ENCODE measurements at regions not wholly inside any gene's neighbourhood (a gene's known extent, or its start where the extent isn't known, plus 50 kb on each side); places are given as distances from the start of the nearest gene placed in this dataset.
"Not testable (repeated sequence)": the region's sequence is repeated elsewhere in the genome, so short reads cannot be mapped to it uniquely, and the experiment has no call there.

DNA sequence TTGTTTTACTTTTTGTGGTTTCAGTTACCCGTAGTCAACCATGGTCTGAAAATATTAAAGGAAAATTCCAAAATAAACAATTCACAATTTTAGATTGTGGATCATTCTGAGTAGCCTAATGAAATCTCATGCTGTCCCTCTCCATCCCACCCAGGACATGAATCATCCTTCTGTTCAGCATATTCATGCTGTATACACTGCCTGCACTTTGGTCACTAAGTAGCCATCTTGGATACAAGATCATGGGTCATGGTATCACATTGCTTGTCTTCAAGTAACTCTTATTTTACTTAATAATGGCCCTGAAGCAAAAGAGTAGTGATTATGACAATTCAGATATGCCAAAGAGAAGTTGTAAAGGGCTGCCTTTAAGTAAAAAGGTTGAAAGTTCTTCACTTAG lies 536.5 kb upstream of the ACO1 start:
- intact Hi-C loops (cut with DNase I) = no loop called here
- DNase-seq = no peak

DNA sequence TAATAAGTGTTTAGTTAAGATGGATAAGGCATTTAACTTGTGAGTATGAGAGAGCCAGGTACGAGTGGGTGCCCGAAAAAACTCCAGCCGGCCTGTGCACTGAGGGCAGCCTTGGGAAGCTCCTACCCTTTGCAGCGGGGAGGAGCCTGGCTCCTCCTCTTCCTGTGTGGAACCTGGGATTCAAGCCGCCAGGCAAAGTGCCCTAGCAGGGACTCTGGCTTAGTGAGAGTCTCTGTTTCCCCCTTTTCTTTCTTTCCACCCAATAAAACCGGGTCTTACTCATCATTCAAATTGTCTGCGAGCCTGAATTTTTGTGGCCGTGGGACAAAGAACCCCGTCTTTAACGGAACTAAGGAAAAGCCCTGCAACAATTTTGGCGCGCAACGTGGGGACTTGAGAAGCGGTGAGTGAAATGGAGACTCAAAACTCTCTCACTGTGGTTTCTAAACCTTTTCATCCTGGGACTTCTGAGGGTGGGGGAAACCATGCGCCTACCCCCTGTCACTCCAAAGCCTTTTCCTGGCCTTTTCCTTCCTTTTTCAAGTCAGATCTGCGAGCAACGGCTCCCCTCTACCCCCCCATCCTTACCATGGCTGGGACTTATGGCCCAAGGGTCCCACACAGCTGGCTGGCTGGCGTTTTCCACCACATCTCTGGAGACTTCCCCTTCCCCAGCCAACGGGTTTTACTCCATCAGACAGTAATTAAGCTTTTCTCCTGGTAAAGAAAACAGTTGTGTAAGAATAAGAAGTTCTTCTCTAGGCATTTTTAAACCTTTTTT lies 535.7 kb upstream of the ACO1 start:
- DNase-seq = no peak

DNA sequence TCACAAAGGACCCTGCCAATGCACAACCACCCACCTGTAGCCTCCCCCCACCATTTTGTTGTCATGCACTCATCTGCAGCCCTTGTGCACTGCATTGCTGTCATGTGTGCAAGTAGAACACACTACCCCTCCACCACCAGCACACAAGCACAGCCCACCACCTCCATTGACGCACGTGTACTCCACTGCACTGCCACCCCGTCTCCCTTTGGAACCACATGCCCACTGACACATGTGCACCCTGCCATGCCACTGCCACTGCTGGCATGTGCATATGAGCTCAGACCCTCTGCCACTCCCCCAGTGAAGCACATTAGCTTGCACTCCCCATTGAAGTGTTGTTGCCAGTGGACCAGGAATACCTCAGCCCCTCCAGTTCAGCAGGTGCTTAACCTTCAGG lies 530.3 kb upstream of the ACO1 start:
- intact Hi-C loops (cut with DNase I) = no loop called here
- DNase-seq = no peak

More for the DNA sequence above, 535.7 kb upstream of the ACO1 start:
- intact Hi-C loops (cut with DNase I) = no loop called here

DNA sequence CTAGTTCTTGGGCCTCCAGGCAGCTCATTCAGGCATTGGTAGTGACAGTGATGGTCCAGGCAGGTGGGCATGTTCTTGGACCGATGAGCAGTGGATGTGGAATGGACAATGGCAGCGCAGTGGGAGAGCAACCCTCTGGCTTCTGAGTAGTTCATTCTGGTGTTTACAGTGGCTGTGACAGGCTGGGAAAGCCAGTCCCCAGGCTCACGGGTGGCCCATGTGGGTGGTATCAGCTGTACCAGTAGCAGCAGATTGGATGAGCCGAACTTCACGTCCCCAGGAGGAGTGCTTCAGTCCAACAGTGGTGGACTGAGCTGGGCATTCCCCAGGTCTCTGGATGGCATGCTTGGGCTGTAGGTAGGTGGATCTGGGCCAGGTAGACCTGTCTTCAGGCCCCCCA lies 515.6 kb upstream of the ACO1 start:
- no peak for DNase-seq
- intact Hi-C loops (cut with DNase I) = no loop called here

DNA sequence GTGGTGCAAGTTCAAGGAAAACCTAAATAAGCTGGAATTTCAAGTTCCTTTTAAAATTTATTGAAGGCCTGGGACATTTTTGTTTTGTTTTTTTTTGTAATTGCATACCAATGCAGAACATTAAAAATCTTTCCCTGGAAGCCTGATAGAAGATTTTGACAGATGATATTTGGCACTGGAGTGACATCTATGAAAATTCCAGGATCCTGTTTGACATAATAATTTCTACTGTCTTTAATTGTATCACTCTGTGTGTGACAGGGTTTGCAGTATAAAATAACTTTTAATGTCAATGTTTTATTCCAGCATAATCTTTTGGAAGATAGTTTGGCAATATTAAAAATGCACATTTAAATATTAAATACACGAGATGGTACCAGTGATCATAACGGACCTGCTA lies 514.2 kb upstream of the ACO1 start:
- intact Hi-C loops (cut with DNase I) = no loop called here
- DNase-seq = no peak

DNA sequence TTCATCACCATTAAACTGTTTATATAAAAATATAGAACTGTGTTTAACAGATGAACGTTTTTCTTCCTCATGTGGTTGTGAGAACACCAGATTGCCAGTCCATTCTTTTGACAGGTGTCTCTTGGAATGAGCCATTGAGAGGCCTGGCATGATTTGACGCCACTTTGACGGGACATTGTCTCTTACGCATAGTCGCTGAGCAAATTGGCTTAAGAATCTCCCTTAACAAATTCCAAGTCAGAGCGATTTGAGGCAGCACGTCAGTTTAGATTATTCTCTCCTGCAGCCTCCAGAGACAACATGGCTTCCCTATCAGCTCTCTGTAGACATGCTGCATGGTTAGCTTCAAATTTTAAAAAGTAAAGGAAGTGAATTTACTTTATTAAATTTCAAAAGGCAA lies 510.7 kb upstream of the ACO1 start:
- no peak for DNase-seq
- intact Hi-C loops (cut with DNase I) = no loop called here

DNA sequence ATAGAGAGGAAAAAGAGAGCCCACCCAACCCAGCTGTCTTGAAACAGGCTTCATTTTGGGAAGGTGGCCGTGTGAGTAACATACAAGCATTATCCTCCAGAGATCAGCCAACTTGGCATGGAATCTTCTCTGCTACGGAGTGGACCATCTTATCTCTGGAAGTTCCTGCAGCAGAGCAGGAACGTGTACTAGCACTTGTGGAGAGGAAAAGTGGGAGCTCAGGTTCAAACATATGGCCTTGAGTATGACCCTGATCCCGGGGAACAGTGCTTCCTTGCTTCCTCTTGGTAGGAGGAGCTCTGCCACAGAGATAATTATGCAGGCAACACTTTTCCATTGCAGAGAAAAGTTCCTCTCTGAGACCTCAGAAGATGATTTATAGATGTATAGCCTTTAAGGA lies 490.4 kb upstream of the ACO1 start:
- DNase-seq = no peak
- intact Hi-C loops (cut with DNase I) = no loop called here

DNA sequence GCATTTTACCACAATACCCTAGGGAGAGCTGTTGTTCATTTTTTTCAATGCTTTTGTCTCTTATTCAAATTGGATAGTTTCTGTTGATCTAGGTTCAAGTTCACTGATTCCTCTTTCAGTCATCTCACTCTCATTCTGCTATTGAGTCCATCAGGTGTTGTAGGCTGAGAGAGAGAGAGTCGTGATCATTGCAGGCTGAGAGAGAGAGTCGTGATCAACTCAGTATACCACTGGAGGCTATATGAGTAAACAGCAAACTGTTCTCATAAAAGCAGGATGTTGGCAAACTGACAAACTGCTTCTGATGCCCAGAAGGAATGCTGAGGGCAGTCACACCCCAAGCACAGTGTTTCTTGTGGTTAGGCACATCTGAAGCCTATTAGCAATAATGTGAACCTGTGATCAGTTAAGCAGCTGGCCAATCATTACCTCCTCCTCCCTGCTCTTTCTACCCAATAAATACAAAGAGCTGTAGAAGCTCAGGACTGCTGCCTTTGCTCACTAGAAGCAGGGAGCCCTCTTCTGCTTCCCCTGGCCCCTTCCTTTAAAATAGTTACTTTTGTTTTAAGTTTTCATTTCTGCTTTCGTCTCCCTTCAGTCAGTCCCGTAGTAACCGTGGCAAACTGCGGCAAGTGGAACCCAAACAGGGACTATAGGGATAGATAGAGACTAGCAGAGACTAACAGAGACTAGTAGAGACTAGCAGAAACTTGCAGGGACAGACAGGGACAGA lies 476.1 kb upstream of the ACO1 start:
- intact Hi-C loops (cut with DNase I) = no loop called here
- no peak for DNase-seq

DNA sequence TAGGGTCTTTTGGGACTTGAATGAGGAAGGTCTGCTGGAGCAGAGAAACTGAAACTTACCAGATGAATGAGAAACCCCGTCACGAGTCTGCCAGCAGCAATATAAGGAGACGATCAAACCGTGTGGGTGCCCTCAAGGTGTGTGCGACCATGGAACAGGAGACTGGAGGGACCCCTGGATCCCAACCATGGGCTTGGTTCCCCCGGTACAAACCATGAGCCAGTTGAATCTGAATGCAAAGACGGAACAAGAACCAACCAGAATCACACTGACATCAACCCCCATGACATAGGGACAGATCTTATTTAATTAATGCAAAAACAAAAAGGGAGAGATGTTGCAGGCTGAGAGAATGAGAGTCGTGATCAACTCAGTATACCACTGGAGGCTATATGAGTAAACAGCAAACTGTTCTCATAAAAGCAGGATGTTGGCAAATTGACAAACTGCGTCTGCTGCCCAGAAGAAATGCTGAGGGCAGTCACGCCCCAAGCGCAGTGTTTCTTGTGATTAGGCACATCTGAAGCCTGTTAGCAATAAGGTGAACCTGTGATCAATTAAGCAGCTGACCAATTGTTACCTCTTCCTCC lies 475.5 kb upstream of the ACO1 start:
- intact Hi-C loops (cut with DNase I) = no loop called here

DNA sequence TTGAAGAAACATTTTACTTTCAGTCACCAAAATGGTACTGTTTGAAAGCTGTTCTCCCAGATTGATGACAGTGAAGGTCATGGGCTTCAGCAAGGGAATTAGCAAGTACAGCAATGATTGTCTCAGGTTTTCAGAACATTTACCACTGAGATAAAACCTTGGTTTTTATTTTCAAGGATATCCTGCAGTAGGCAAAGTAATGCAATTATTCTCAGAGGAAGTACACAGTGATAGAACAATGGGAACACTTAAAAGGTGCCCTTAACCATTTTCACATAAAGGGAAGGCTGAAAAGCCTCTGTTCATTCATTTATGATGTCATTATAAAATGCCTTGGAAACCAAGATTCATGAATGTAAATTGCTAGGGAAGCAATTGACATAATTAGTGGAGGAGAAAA lies 471.8 kb upstream of the ACO1 start:
- no peak for DNase-seq
- intact Hi-C loops (cut with DNase I) = no loop called here

More for the DNA sequence above, 475.5 kb upstream of the ACO1 start:
- DNase-seq = no peak

DNA sequence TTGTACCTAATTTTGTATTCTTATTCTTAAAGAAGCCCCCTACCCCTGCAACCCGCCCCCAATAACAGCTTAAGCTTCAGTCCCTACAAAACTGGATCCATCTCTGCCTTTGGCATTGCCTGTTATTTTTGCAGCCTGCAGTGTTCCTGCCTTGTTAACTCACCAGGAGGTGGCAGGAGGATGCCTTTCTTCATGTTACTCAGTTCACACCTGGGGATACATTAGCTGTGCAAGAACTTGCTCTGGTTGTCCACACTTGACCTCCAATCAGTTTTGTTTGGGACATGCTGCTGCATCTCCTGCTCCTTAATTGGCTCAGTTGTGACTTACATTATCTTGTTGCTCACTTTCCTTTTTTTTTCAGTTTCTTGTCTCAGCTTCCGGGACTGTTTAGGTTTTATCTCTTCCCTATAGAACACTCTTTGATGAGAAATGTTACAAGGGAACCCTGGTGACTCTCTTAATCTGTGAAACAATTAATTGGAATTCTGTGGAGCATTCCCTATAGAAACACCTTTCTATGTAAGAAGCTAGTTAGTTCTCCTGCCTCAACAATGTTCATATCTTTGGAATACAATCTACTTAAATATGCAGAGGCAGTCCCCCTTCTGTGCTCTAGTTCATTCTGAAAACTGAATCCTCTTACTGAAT lies 467.7 kb upstream of the ACO1 start:
- DNase-seq = no peak
- intact Hi-C loops (cut with DNase I) = no loop called here

DNA sequence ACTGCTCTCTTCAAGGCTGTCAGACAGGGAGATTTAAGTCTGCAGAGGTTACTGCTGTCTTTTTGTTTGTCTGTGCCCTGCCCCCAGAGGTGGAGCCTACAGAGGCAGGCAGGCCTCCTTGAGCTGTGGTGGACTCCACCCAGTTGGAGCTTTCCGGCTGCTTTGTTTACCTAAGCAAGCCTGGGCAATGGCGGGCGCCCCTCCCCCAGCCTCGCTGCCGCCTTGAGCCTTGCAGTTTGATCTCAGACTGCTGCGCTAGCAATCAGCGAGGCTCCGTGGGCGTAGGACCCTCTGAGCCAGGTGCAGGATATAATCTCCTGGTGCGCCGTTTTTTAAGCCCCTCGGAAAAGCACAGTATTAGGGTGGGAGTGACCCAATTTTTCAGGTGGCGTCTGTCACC lies 446.7 kb upstream of the ACO1 start:
- DNase-seq; intact Hi-C loops (cut with DNase I): not testable (repeated sequence)

DNA sequence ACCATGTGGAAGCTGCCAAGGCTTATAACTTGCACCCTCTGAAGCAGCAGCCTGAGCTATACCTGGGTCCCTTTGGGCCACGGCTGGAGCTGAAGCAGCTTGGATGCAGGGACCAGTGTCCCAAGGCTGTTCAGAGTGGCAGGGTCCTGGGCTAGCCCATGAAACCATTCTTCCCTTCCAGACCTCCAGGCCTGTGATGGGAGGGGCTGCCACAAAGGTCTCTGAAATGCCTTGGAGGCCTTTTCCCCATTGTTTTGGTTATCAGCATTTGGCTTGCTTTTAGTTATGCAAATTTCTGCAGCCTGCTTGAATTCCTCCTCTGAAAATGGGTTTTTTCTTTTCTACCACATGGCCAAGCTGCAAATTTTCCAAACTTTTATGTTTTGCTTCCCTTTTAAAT lies 433.7 kb upstream of the ACO1 start:
- intact Hi-C loops (cut with DNase I) = no loop called here
- DNase-seq = no peak

DNA sequence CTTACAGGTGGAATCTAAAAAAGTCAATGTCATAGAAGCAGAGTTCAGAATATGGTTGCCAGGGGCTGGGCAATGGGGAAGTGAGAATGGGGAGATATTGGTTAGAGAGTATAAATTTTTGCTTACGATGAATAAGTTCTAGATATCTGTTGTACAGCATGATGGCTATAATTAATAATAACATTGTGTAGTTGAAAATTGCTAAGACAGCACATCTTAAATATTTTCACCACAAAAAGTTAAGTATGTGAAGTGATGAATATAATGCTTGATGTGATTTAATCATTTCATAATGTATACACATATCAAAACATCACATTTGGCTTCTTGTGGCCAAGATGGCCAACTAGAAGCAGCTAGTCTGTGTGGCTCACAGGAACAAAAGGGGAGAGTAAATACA lies 425.9 kb upstream of the ACO1 start:
- intact Hi-C loops (cut with DNase I) = no loop called here
- DNase-seq = no peak

DNA sequence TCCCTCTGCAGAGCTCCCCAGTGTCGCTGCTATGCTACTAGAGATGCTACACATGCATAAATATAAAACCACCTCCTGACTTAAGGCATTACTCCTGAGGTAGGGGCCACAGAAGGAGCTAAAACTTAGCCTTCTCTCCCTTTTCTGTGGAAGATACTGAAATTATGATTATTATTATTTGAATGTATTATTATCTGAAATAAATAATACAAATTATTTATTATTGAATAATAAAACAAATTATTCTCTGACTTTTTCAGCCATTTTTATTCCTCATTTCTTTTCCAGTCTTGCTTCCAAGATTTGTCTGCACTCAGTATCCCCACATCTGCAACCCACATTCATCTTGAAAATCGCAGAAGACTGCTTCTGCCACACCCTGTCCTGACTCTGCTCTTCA lies 414.9 kb upstream of the ACO1 start:
- no peak for DNase-seq
- intact Hi-C loops (cut with DNase I) = no loop called here

DNA sequence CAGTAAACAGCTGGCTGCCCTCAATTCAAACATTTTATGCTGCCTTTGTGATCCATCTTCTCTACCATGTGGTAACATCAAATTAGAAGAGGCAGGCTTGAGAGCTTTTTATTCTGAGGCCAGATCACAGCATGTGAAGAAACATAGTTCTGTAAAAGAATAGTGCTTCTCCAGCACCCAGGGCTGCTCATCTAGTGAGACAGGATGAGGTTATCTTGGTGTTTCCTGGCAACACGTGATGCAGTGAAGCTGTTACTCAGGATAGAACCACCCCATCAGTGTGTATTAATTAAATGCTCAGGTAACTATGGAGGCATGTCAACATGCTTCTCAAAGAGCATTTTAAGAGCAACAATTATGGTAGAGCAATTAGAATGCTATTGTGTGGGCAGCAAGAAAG lies 400.5 kb upstream of the ACO1 start:
- intact Hi-C loops (cut with DNase I) = no loop called here
- DNase-seq = no peak

DNA sequence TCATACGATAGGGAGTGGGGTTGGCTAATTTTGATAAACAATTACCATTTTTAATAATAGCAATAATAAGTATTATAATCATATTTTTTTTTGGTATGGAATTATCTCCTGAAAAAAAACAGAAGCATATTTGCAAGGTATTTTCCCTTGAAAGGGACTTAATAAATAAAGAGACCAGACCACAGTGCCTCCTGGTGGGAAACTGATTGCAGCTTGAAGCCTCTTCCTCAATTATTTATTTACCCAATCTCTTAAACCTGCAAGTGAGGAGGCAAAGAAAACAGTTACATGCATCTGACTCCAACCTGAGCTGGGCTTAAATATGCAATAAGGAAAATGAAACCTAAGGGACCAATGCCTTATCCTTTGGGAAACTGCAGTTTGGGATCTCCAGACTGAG lies 388.1 kb upstream of the ACO1 start:
- intact Hi-C loops (cut with DNase I) = no loop called here
- no peak for DNase-seq

DNA sequence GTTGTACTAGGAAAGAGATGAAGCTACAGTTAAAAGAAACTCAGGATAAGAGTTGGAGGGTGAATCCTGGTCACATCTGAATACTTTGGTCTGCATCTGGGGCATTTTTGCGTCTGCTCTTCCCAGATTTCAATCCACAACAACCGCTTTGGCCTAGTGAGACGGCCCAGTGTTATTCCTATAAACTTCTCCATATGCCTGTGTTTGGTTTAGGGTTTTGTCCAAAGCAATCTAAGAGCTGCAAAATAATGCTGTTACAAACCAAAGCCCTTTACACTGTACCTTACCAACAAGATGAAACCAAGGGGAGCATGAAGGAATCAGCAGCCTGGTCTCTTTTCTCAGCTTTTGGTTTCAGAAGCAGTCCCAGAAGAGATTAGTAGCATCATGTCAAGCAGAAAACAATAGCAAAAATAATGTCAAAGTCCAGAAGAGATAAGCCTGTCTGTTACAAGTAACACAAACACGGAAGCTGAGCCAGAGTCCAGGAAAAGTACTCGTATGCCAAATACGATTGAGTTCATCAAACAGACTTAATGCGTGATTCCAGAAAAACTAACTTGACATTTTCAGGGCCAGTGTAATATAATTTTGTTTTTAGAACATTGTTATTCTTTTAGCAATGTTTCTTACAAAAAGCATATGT lies 379.9 kb upstream of the ACO1 start:
- no peak for DNase-seq
- intact Hi-C loops (cut with DNase I) = no loop called here

DNA sequence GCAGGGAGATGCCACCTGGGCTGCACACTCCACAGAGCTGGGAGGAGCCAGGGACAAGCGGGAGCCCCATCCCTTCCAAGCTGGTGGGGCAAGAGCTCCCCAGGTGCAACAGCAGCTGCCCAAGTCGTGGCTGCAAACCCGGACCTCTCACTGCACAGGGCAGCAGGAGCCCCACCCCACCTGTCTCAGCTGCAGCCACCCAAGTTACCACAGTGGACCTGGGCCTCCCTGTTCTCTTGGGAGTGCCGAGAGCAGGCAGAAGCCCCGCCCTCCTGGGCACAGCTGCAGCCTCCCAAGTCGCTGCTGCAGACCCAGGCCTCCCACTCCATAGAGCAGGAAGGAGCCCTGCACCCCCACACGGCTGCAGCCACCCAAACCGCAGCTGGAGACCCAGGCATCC lies 374.1 kb upstream of the ACO1 start:
- no peak for DNase-seq
- intact Hi-C loops (cut with DNase I) = no loop called here

DNA sequence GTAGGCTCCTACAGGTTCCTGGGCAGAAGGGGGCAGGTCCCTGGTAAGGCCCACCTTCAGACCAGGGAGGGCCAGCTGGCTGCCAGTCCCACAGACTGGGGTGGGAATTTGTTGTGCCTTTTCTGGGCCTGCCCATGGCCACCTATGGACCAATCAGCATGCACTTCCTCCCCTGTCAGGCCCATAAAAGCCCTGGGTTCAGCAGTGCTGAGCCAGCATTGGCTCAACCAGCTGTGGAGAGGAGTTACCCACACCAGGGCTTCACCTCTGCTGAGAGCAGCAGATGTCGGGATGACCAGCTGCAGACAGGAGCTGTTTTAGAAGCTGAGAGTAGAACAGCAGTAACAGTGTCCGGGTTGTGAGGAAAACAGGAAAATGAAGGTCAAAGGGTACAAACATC lies 373.4 kb upstream of the ACO1 start:
- intact Hi-C loops (cut with DNase I) = no loop called here
- DNase-seq = no peak
